HCT116 (cell line): ENCODE measurements at regions not wholly inside any gene's neighbourhood (a gene's known extent, or its start where the extent isn't known, plus 50 kb on each side); places are given as distances from the start of the nearest gene placed in this dataset.

Source experiments
- ATAC-seq: fragments of 200-7000 bp; cut with Tn5 transposase; 2 replicates; pipeline ENCODE4 v1.9.1; 2020; ENCODE audit warnings: mild to moderate bottlenecking, moderate library complexity
- BruUV-seq: library from RNA; stranded (reverse); fragments of 400-500 nt; replicated peaks from 2 replicates; lab custom pipeline; 2021; lab: Mats Ljungman, UMichigan
- CTCF ChIA-PET: fragments of 300-600 bp; sonication (Branson Sonifier 250); formaldehyde crosslinking; loops from one replicate; lab custom pipeline; 2021; ENCODE audit warnings: antibody characterized with exemption; lab: Charles Lee
- POLR2A ChIA-PET: fragments of 300-600, 350-600 bp; sonication (Branson Sonifier 250); formaldehyde crosslinking; loops from one replicate; lab custom pipeline; 2021; ENCODE audit warnings: antibody characterized with exemption; lab: Charles Lee
- RAD21 ChIA-PET, 2 experiments: fragments of 300-600 bp; sonication (Branson Sonifier 250); formaldehyde crosslinking; loops; one replicate each; lab custom pipeline; 2023; ENCODE audit warnings: low total read pairs in 2 of 2; ENCODE audit not compliant: uncharacterized antibody in 2 of 2, unreplicated experiment in 2 of 2, low non-redundant PET in 1 of 2; lab: Charles Lee
- DNase-seq: peaks from one replicate; pipeline ENCODE4 v3.0.0-alpha.2; 2010; ENCODE audit warnings: low read depth, low spot score
- H2AFZ ChIP-seq: fragments of 200-600 bp; shearing (Covaris generic), sonication (generic); 2 replicates; pipeline ENCODE4 v1.6.1; 2017; ENCODE audit warnings: low read depth, mixed run types, mixed read lengths, antibody characterized with exemption, low read length; ENCODE audit not compliant: poor library complexity, severe bottlenecking
- H3K27ac ChIP-seq: 2 replicates; pipeline ENCODE4 v1.5.1; 2012; ENCODE audit warnings: low read depth, low read length
- H3K27me3 ChIP-seq: fragments of 200-600 bp; sonication (generic); 2 replicates; pipeline ENCODE4 v1.6.1; 2016; ENCODE audit warnings: mixed run types, low read length, mixed read lengths; ENCODE audit not compliant: insufficient read depth
- H3K36me3 ChIP-seq, 2 experiments: fragments of 200-500 bp in 1 of 2; fragments of 200-600 bp in 1 of 2; sonication (Bioruptor generic) in 1 of 2; sonication (generic) in 1 of 2; 2 replicates each; pipeline versions ENCODE4 v1.5.1 to v1.6.1; 2014 to 2016; ENCODE audit warnings: low read length in 2 of 2, inconsistent platforms in 1 of 2, mixed read lengths in 1 of 2, mixed run types in 1 of 2; ENCODE audit not compliant: insufficient read depth in 2 of 2, control insufficient read depth in 1 of 2
- H3K4me1 ChIP-seq, 2 experiments: fragments of 200-600 bp in 1 of 2; sonication (generic) in 1 of 2; 2 replicates each; pipeline versions ENCODE4 v1.5.1 to v1.6.1; 2012 to 2017; ENCODE audit warnings: low read length in 2 of 2, inconsistent platforms in 1 of 2, mild to moderate bottlenecking in 1 of 2, mixed read lengths in 1 of 2, mixed run types in 1 of 2, moderate library complexity in 1 of 2; ENCODE audit not compliant: insufficient read depth in 2 of 2, control insufficient read depth in 1 of 2
- H3K4me2 ChIP-seq: fragments of 200-600 bp; sonication (generic); 2 replicates; pipeline ENCODE4 v1.6.1; 2017; ENCODE audit warnings: mixed run types, low read length, mixed read lengths
- H3K4me3 ChIP-seq, 2 experiments: fragments of 200-600 bp in 1 of 2; sonication (generic) in 1 of 2; replicated peaks in 1 of 2; 2 replicates each; pipeline ENCODE4 v1.5.1; 2011 to 2016; ENCODE audit warnings: low read length in 2 of 2, control low read depth in 1 of 2, low read depth in 1 of 2, mild to moderate bottlenecking in 1 of 2, mixed read lengths in 1 of 2, mixed run types in 1 of 2
- H3K79me2 ChIP-seq: fragments of 200-600 bp; sonication (generic); 2 replicates; pipeline ENCODE4 v1.6.1; 2017; ENCODE audit warnings: mild to moderate bottlenecking, mixed run types, low read length, moderate library complexity, mixed read lengths; ENCODE audit not compliant: insufficient read depth
- H3K9ac ChIP-seq: fragments of 200-600 bp; sonication (generic); 2 replicates; pipeline ENCODE4 v1.6.1; 2016; ENCODE audit warnings: low read length, mixed read lengths
- H3K9me2 ChIP-seq: fragments of 200-600 bp; sonication (generic), shearing (Covaris generic); 2 replicates; pipeline ENCODE4 v1.6.1; 2017; ENCODE audit warnings: mixed run types, mild to moderate bottlenecking, moderate library complexity; ENCODE audit not compliant: insufficient read depth
- H3K9me3 ChIP-seq, 2 experiments: fragments of 200-500 bp in 1 of 2; fragments of 200-600 bp in 1 of 2; sonication (Bioruptor generic) in 1 of 2; sonication (generic) in 1 of 2; 2 replicates each; pipeline ENCODE4 v1.6.1; 2014 to 2017; ENCODE audit warnings: low read length in 2 of 2, mixed read lengths in 2 of 2, inconsistent platforms in 1 of 2, low read depth in 1 of 2, mild to moderate bottlenecking in 1 of 2, mixed run types in 1 of 2, moderate library complexity in 1 of 2; ENCODE audit not compliant: control insufficient read depth in 1 of 2, insufficient read depth in 1 of 2
- H4K20me1 ChIP-seq: fragments of 200-600 bp; sonication (generic), shearing (Covaris generic); 2 replicates; pipeline ENCODE4 v1.6.1; 2017; ENCODE audit warnings: mixed run types, mild to moderate bottlenecking, moderate library complexity; ENCODE audit not compliant: insufficient read depth
- EGR1 ChIP-seq: IDR thresholded peaks from 2 replicates; pipeline ENCODE4 v1.6.1; 2012; ENCODE audit warnings: low read depth
- ELF1 ChIP-seq: IDR thresholded peaks from 2 replicates; pipeline ENCODE4 v1.6.1; 2012; ENCODE audit warnings: low read depth, borderline replicate concordance
- EZH2phosphoT487 ChIP-seq: fragments of 200-600 bp; IDR thresholded peaks from 2 replicates; pipeline ENCODE4 v1.6.1; 2018; ENCODE audit warnings: antibody characterized with exemption, borderline replicate concordance
- POLR2A ChIP-seq: IDR thresholded peaks from 2 replicates; pipeline ENCODE4 v1.7.0; 2011; ENCODE audit warnings: borderline replicate concordance; ENCODE audit not compliant: insufficient read depth, insufficient read length; ENCODE audit errors: extremely low read depth
- SP1 ChIP-seq: IDR thresholded peaks from 2 replicates; pipeline ENCODE4 v1.6.1; 2012; ENCODE audit warnings: low read depth
- SRF ChIP-seq: IDR thresholded peaks from 2 replicates; pipeline ENCODE4 v1.6.1; 2012; ENCODE audit warnings: low read depth
- YY1 ChIP-seq: IDR thresholded peaks from 2 replicates; pipeline ENCODE4 v1.6.1; 2011; ENCODE audit warnings: low read length, low read depth, moderate library complexity, mild to moderate bottlenecking; ENCODE audit not compliant: insufficient replicate concordance; ENCODE audit errors: extremely low read depth
- ZFX ChIP-seq: fragments of 450-650 bp; IDR thresholded peaks from 2 replicates; pipeline ENCODE4 v1.6.1; 2017
- intact Hi-C: fragments of 100-400 bp; cut with micrococcal nuclease; formaldehyde crosslinking; loops from 2 replicates; pipeline ENCODE4 v1.10.0; 2022
- TF ChIP-seq, protein P1 (sequence below): IDR thresholded peaks from 2 replicates; pipeline ENCODE4 v1.6.1; 2011; ENCODE audit warnings: mild to moderate bottlenecking, low read length, moderate library complexity; ENCODE audit not compliant: insufficient replicate concordance; ENCODE audit errors: extremely low read depth
- TF ChIP-seq, protein P2 (sequence below): IDR thresholded peaks from 2 replicates; pipeline ENCODE4 v1.6.1; 2012
- TF ChIP-seq, protein P3 (sequence below): IDR thresholded peaks from 2 replicates; pipeline ENCODE4 v1.6.1; 2012
- TF ChIP-seq, protein P4 (sequence below): IDR thresholded peaks from 2 replicates; pipeline ENCODE4 v1.6.1; 2012; ENCODE audit warnings: low read depth

DNA sequence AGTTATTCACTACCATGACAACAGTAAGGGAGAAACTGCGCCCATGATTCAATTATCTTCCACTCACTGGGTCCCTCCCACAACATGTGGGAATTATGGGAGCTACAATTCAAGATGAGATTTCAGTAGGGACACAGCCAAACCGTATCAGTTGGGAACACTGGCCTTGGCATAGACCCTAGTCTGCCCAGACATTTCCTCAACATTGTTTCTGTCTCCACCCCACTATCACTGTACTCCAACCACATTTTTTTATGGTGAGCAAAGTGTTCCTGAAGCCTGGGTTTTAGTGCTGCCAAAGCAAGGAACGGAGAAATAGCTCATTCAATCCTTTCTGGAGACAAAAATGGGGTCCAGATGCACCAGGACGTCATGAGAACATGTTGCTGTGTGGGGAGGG is 122.6 kb upstream of the CCDC179 start:
- TF ChIP-seq EGR1 (no peak), SP1 (no peak), ELF1 (no peak), POLR2A (no peak), ZFX (no peak)
- TF ChIP-seq, protein P1, sequence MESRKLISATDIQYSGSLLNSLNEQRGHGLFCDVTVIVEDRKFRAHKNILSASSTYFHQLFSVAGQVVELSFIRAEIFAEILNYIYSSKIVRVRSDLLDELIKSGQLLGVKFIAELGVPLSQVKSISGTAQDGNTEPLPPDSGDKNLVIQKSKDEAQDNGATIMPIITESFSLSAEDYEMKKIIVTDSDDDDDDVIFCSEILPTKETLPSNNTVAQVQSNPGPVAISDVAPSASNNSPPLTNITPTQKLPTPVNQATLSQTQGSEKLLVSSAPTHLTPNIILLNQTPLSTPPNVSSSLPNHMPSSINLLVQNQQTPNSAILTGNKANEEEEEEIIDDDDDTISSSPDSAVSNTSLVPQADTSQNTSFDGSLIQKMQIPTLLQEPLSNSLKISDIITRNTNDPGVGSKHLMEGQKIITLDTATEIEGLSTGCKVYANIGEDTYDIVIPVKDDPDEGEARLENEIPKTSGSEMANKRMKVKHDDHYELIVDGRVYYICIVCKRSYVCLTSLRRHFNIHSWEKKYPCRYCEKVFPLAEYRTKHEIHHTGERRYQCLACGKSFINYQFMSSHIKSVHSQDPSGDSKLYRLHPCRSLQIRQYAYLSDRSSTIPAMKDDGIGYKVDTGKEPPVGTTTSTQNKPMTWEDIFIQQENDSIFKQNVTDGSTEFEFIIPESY = no peak
- TF ChIP-seq, protein P2, sequence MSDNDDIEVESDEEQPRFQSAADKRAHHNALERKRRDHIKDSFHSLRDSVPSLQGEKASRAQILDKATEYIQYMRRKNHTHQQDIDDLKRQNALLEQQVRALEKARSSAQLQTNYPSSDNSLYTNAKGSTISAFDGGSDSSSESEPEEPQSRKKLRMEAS = no peak
- no TSS peak for BruUV-seq
- ChIA-PET POLR2A (no interaction called here), RAD21 (no interaction called here), CTCF (no interaction called here)
- Histone ChIP-seq H3K27me3 (no peaks in the 10 kb centered on the region), H3K4me2 (no peak overlapping the region), H3K4me3 (no peak overlapping the region), H2AFZ (no peak overlapping the region), H3K9ac (no peak overlapping the region), H3K36me3 (no peaks in the 10 kb centered on the region), H3K9me2 (no peaks in the 10 kb centered on the region), H3K9me3 (peaks cover 0 to 10% of the 10 kb centered on the region in 2 experiments; a peak in 2 of 4 replicates), H3K27ac (no peak overlapping the region), H4K20me1 (no peaks in the 10 kb centered on the region), H3K79me2 (no peaks in the 10 kb centered on the region), H3K4me1 (no peaks in the 10 kb centered on the region)
- ATAC-seq = no peak
- no peak for DNase-seq
- intact Hi-C loops = no loop called here

DNA sequence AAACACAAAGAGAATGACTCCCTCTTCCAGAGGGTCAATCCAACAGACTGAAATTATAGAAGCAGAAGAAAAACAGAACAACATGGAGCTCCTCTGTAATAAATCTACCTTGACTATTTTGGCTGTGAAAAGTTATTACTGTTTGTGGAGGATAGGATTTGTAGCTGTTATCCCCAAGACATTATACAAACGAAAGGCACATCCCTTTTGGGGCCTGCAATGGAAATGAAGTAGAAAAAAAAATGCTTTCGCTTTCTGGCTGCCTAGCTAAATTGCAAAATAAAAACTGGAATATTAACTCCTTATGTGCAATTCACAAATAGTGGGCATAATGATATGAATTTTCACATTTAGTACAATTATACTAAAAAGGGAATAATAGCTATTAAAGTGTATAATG is 123.8 kb upstream of the CCDC179 start:
- H3K9ac ChIP-seq = no peak overlapping the region
- H3K4me1 ChIP-seq = no peaks in the 10 kb centered on the region
- DNase-seq (no peak), ATAC-seq (no peak)
- intact Hi-C loops = no loop called here
- BruUV-seq = no TSS peak
- no peaks in the 10 kb centered on the region for H4K20me1 ChIP-seq
- H3K4me2 ChIP-seq = no peak overlapping the region
- H3K27ac ChIP-seq = no peak overlapping the region
- H3K9me3 ChIP-seq = peaks cover 0 to 10% of the 10 kb centered on the region in 2 experiments; a peak in 2 of 4 replicates
- H3K4me3 ChIP-seq = no peak overlapping the region
- no peaks in the 10 kb centered on the region for H3K79me2 ChIP-seq
- no peak overlapping the region for H2AFZ ChIP-seq
- POLR2A ChIA-PET = no interaction called here
- TF ChIP-seq YY1 (no peak), EZH2phosphoT487 (no peak), SRF (no peak), POLR2A (no peak)
- TF ChIP-seq, protein P3, sequence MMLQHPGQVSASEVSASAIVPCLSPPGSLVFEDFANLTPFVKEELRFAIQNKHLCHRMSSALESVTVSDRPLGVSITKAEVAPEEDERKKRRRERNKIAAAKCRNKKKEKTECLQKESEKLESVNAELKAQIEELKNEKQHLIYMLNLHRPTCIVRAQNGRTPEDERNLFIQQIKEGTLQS = no peak
- TF ChIP-seq, protein P4, sequence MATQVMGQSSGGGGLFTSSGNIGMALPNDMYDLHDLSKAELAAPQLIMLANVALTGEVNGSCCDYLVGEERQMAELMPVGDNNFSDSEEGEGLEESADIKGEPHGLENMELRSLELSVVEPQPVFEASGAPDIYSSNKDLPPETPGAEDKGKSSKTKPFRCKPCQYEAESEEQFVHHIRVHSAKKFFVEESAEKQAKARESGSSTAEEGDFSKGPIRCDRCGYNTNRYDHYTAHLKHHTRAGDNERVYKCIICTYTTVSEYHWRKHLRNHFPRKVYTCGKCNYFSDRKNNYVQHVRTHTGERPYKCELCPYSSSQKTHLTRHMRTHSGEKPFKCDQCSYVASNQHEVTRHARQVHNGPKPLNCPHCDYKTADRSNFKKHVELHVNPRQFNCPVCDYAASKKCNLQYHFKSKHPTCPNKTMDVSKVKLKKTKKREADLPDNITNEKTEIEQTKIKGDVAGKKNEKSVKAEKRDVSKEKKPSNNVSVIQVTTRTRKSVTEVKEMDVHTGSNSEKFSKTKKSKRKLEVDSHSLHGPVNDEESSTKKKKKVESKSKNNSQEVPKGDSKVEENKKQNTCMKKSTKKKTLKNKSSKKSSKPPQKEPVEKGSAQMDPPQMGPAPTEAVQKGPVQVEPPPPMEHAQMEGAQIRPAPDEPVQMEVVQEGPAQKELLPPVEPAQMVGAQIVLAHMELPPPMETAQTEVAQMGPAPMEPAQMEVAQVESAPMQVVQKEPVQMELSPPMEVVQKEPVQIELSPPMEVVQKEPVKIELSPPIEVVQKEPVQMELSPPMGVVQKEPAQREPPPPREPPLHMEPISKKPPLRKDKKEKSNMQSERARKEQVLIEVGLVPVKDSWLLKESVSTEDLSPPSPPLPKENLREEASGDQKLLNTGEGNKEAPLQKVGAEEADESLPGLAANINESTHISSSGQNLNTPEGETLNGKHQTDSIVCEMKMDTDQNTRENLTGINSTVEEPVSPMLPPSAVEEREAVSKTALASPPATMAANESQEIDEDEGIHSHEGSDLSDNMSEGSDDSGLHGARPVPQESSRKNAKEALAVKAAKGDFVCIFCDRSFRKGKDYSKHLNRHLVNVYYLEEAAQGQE = no peak
- TF ChIP-seq, all 23 proteins: peak for 0
- RAD21 ChIA-PET = no interaction called here
- Histone ChIP-seq H3K27me3 (no peaks in the 10 kb centered on the region), H3K36me3 (no peaks in the 10 kb centered on the region), H3K9me2 (no peaks in the 10 kb centered on the region)
- CTCF ChIA-PET = no interaction called here
